Islet precursor cell (in vitro differentiated cells): ENCODE measurements at regions not wholly inside any gene's neighbourhood (a gene's known extent, or its start where the extent isn't known, plus 50 kb on each side); places are given as distances from the start of the nearest gene placed in this dataset.
"Not testable (repeated sequence)": the region's sequence is repeated elsewhere in the genome, so short reads cannot be mapped to it uniquely, and the experiment has no call there.

Source experiments
- DNase-seq: peaks from one replicate; pipeline ENCODE4 v3.0.0-alpha.2; 2018

- DNase-seq, result no peak
These were observed 107.3 kb downstream of the OR2B2 start for GRCh38 chr6:27804851-27805250.

GRCh38 chr6:27800731-27801373 lies 111.3 kb downstream of the OR2B2 start:
- DNase-seq, result no peak

GRCh38 chr6:27797960-27798359 lies 114.2 kb downstream of the OR2B2 start:
- no peak for DNase-seq

GRCh38 chr6:27796736-27797481 lies 115.3 kb downstream of the OR2B2 start:
- DNase-seq, result not testable (repeated sequence)

- DNase-seq, result peak; percentile 74
These were observed 116.3 kb downstream of the OR2B2 start for GRCh38 chr6:27795697-27796494.

- peak; percentile 74 for DNase-seq
These were observed 120.8 kb downstream of the OR2B2 start for GRCh38 chr6:27791182-27791943.

- not testable (repeated sequence) for DNase-seq
These were observed 123.8 kb downstream of the OR2B2 start for GRCh38 chr6:27788376-27788775.

GRCh38 chr6:27786048-27786447 lies 126.1 kb downstream of the OR2B2 start:
- no peak for DNase-seq

GRCh38 chr6:27785294-27785693 lies 126.9 kb downstream of the OR2B2 start:
- DNase-seq, result no peak

GRCh38 chr6:27782748-27783147 lies 129.4 kb downstream of the OR2B2 start:
- no peak for DNase-seq

- DNase-seq, result no peak
These were observed 133.4 kb downstream of the OR2B2 start for GRCh38 chr6:27778625-27779417.

GRCh38 chr6:27777614-27778355 lies 134.4 kb downstream of the OR2B2 start:
- peak; percentile 68 for DNase-seq

GRCh38 chr6:27777126-27777525 lies 135.1 kb downstream of the OR2B2 start:
- DNase-seq, result peak; percentile 32

GRCh38 chr6:27776504-27776903 lies 135.7 kb downstream of the OR2B2 start:
- DNase-seq, result peak; percentile 14

GRCh38 chr6:27775796-27776184 lies 136.4 kb downstream of the OR2B2 start:
- DNase-seq, result no peak

- peak; percentile 24 for DNase-seq
These were observed 136.9 kb downstream of the OR2B2 start for GRCh38 chr6:27775138-27775795.

GRCh38 chr6:27774264-27774600 lies 138.0 kb downstream of the OR2B2 start:
- peak; percentile 8 for DNase-seq

GRCh38 chr6:27773542-27774263 lies 138.5 kb downstream of the OR2B2 start:
- peak; percentile 7 for DNase-seq

- DNase-seq, result peak; percentile 97
These were observed 139.8 kb downstream of the OR2B2 start for GRCh38 chr6:27772261-27773001.
